ENCODE measurements at regions not wholly inside any gene's neighbourhood (a gene's known extent, or its start where the extent isn't known, plus 50 kb on each side); places are given as distances from the start of the nearest gene placed in this dataset.

- TF ChIP-seq ZBTB33 (IDR thresholded peaks at IDR 0.05) (no peak), MAX (IDR thresholded peaks at IDR 0.05; ENCODE audit: low read depth, low read length) (no peak), JUND (IDR thresholded peaks at IDR 0.05; ENCODE audit: low read depth, low read length) (no peak), ZNF592 (IDR thresholded peaks at IDR 0.05) (no peak), RAD21 (IDR thresholded peaks at IDR 0.05; ENCODE audit: insufficient read depth, low read depth, low read length) (no peak)
Observed at GRCh38 chr4:157882901-157883300, 289.9 kb downstream of the GASK1B start (continued).

- Histone ChIP-seq H3K79me2 (ENCODE audit: control insufficient read depth, insufficient read depth, low read length) (no peaks in the 10 kb centered on the region), H2AFZ (ENCODE audit: control insufficient read depth, low read depth, low read length) (no peak overlapping the region), H3K27ac (ENCODE audit: control insufficient read depth, insufficient read depth) (no peak overlapping the region), H3K9ac (ENCODE audit: control insufficient read depth, insufficient read depth, low read length) (no peak overlapping the region), H3K36me3 (ENCODE audit: control insufficient read depth in 2 of 2, insufficient read depth in 2 of 2, low read length in 1 of 2) (no peaks in the 10 kb centered on the region), H4K20me1 (ENCODE audit: control insufficient read depth, insufficient read depth) (no peaks in the 10 kb centered on the region), H3K4me1 (ENCODE audit: control insufficient read depth, insufficient read depth, low read length) (no peaks in the 10 kb centered on the region), H3K27me3 (replicated peaks in 1 of 2; ENCODE audit: control insufficient read depth in 2 of 2, insufficient read depth in 2 of 2, low read length in 1 of 2) (no peaks in the 10 kb centered on the region), H3K9me3 (replicated peaks; ENCODE audit: control insufficient read depth, insufficient read depth, low read length) (no peaks in the 10 kb centered on the region), H3K4me2 (ENCODE audit: control insufficient read depth, insufficient read depth) (no peak overlapping the region), H3K4me3 (no peak overlapping the region)
- POLR2A ChIA-PET: no interaction called here
- in situ Hi-C loops (cut with MboI) (no loop called here), intact Hi-C loops (cut with micrococcal nuclease; ENCODE audit: unreplicated experiment) (no loop called here)
- SMC1A ChIA-PET (ENCODE audit: uncharacterized antibody, unreplicated experiment): no interaction called here
- CTCF ChIA-PET: no interaction called here
- WGBS (ENCODE audit: insufficient coverage, insufficient replicate concordance, low lambda C conversion rate, missing lambda C conversion rate): 17% methylated on average over 2 of the region's 2 CpGs
- no TSS peak for BruUV-seq (replicated peaks)
- RAD21 ChIA-PET (ENCODE audit: unreplicated experiment): no interaction called here
- ATAC-seq: no peak
- no peak for DNase-seq (ENCODE audit: low read depth, low spot score)
- FAIRE-seq: no peak
- TF ChIP-seq SKIL (IDR thresholded peaks at IDR 0.05; ENCODE audit: low read depth, poor library complexity, severe bottlenecking) (no peak), ATF7 (IDR thresholded peaks at IDR 0.05; ENCODE audit: low read depth) (no peak), ZNF622 (IDR thresholded peaks at IDR 0.05) (no peak), RAD51 (IDR thresholded peaks at IDR 0.05) (no peak), MLLT1 (IDR thresholded peaks at IDR 0.05) (no peak), RELB (IDR thresholded peaks at IDR 0.05; ENCODE audit: low read depth) (no peak), HCFC1 (IDR thresholded peaks at IDR 0.05; ENCODE audit: low read length) (no peak), POLR2A (IDR thresholded peaks at IDR 0.05; ENCODE audit: low read depth, low read length) (no peak)
Observed at GRCh38 chr4:157880761-157881160, 292.1 kb downstream of the GASK1B start.
